ENCODE measurements at regions not wholly inside any gene's neighbourhood (a gene's known extent, or its start where the extent isn't known, plus 50 kb on each side); places are given as distances from the start of the nearest gene placed in this dataset.

- Histone ChIP-seq H4K8ac (ENCODE audit: low read length) (no peak overlapping the region), H3K23ac (ENCODE audit: low read length in 2 of 2) (no peak overlapping the region), H3K36me3 (ENCODE audit: control insufficient read depth in 1 of 2, insufficient read depth in 2 of 2, low read depth in 1 of 2, low read length in 2 of 2) (no peaks in the 10 kb centered on the region), H2BK120ac (ENCODE audit: low read depth, low read length) (no peak overlapping the region), H3K4ac (ENCODE audit: low read depth in 1 of 2, low read length in 2 of 2) (no peak overlapping the region), H2BK5ac (ENCODE audit: low read depth, low read length, poor library complexity, severe bottlenecking) (no peak overlapping the region), H3K18ac (ENCODE audit: low read depth in 1 of 2, low read length in 2 of 2) (no peak overlapping the region), H3K4me1 (ENCODE audit: control insufficient read depth, insufficient read depth, low read depth, low read length) (no peaks in the 10 kb centered on the region), H3K9me3 (ENCODE audit: control insufficient read depth, low read length) (no peaks in the 10 kb centered on the region), H2BK15ac (ENCODE audit: low read depth, poor library complexity, severe bottlenecking) (no peak overlapping the region), H2BK12ac (ENCODE audit: low read length in 2 of 2) (no peak overlapping the region), H3K9ac (ENCODE audit: low read length) (no peak overlapping the region), H2AK5ac (ENCODE audit: low read length, severe bottlenecking) (no peak overlapping the region), H3K4me3 (ENCODE audit: insufficient read depth in 1 of 2, low read depth in 1 of 2, low read length in 2 of 2) (no peak overlapping the region), H3K79me1 (replicated peaks; ENCODE audit: low read length, poor library complexity, severe bottlenecking) (no peaks in the 10 kb centered on the region), H3K27ac (ENCODE audit: low read length, poor library complexity, severe bottlenecking) (no peak overlapping the region), H2AFZ (ENCODE audit: low read depth, low read length) (no peak overlapping the region), H3K27me3 (ENCODE audit: control insufficient read depth in 1 of 2, insufficient read depth in 1 of 2, low read length in 2 of 2) (no peaks in the 10 kb centered on the region), H4K91ac (ENCODE audit: low read length) (no peak overlapping the region), H3K4me2 (ENCODE audit: low read length, poor library complexity, severe bottlenecking) (no peak overlapping the region), H3K14ac (ENCODE audit: low read length in 2 of 2) (no peak overlapping the region)
- WGBS, result 69% methylated on average over 4 of the region's 4 CpGs
- DNase-seq, result no peak
Observed at GRCh38 chr2:79375817-79376216, 137.0 kb upstream of the CTNNA2 start.

DNA sequence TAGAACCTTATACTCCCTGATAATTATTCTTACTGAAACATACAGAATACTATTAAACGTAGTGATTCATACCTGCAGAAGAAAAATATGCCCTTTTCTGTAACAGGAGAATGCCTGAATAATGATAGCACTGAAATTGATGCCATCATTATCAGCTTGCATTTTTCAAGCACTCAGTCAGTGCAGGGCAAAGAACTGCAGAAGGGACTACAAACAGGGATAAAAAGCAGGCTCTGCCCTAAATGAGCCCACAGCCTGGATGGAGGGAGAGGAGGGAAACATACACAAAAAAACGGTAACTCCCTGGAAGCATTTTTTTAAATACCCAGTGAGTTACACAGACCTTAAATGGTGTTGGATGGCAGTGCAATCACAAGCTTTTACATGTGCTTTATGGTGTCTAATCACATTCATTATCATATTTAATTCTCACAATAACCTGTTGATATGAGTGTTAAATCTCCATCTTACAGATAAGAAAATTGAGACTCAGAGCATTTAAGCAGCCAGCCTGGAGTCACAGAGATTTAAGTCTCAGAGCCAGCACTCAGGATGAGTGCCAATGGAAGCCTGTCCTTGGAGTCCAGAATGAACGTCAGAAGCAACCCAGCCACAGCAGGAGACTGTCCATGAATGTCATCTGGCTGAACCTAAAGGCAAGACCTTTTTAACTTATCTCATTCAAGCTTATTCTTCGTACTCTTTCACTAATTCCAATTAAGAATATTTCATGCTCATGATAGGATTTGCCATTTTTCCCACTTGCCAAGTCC is 139.3 kb upstream of the CTNNA2 start:
- Histone ChIP-seq H3K4me2 (ENCODE audit: low read length, poor library complexity, severe bottlenecking) (no peak overlapping the region), H3K14ac (ENCODE audit: low read length in 2 of 2) (no peak overlapping the region), H3K23ac (ENCODE audit: low read length in 2 of 2) (no peak overlapping the region), H3K9me3 (ENCODE audit: control insufficient read depth, low read length) (no peaks in the 10 kb centered on the region), H3K79me1 (replicated peaks; ENCODE audit: low read length, poor library complexity, severe bottlenecking) (no peaks in the 10 kb centered on the region), H3K4me3 (ENCODE audit: insufficient read depth in 1 of 2, low read depth in 1 of 2, low read length in 2 of 2) (no peak overlapping the region), H3K36me3 (ENCODE audit: control insufficient read depth in 1 of 2, insufficient read depth in 2 of 2, low read depth in 1 of 2, low read length in 2 of 2) (no peaks in the 10 kb centered on the region), H3K27ac (ENCODE audit: low read length, poor library complexity, severe bottlenecking) (no peak overlapping the region), H3K4ac (ENCODE audit: low read depth in 1 of 2, low read length in 2 of 2) (no peak overlapping the region), H2BK5ac (ENCODE audit: low read depth, low read length, poor library complexity, severe bottlenecking) (no peak overlapping the region), H3K4me1 (ENCODE audit: control insufficient read depth, insufficient read depth, low read depth, low read length) (no peaks in the 10 kb centered on the region), H2BK15ac (ENCODE audit: low read depth, poor library complexity, severe bottlenecking) (no peak overlapping the region), H2BK12ac (ENCODE audit: low read length in 2 of 2) (no peak overlapping the region), H4K8ac (ENCODE audit: low read length) (no peak overlapping the region), H2AFZ (ENCODE audit: low read depth, low read length) (no peak overlapping the region), H3K27me3 (ENCODE audit: control insufficient read depth in 1 of 2, insufficient read depth in 1 of 2, low read length in 2 of 2) (no peaks in the 10 kb centered on the region), H3K18ac (ENCODE audit: low read depth in 1 of 2, low read length in 2 of 2) (no peak overlapping the region), H3K9ac (ENCODE audit: low read length) (no peak overlapping the region), H2BK120ac (ENCODE audit: low read depth, low read length) (no peak overlapping the region), H2AK5ac (ENCODE audit: low read length, severe bottlenecking) (no peak overlapping the region), H4K91ac (ENCODE audit: low read length) (no peak overlapping the region)
- 27% methylated on average over 2 of the region's 4 CpGs for WGBS
- DNase-seq, result no peak

DNA sequence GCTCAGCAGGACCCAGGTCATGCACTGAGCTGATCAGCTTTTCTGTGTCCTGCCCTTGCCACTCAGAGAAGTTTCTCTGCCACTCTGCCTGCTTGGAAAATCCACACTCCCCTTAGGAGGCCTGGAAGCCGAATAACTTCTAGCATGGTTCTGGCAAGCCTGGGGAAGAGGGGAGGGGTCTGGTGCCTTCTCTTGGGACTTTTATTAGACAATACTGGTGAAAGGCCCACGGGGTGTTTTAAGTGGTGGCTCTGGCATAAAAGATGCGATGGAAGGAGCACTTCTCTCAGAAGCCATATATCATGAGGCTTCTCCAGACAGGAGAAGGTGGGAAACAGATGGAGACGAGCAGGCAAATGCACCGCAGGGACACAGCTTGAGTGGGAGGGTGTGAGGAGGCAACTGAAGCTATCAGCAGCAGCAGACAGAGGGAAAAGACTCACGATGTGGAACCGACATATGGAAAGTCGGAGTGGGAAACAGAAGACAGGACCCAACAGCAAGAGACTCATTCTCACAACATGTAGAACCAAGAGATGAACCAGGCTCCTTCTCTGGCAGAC is 141.8 kb upstream of the CTNNA2 start:
- no peak for DNase-seq
- Histone ChIP-seq H3K79me1 (replicated peaks; ENCODE audit: low read length, poor library complexity, severe bottlenecking) (no peaks in the 10 kb centered on the region), H3K9me3 (ENCODE audit: control insufficient read depth, low read length) (no peaks in the 10 kb centered on the region), H2BK120ac (ENCODE audit: low read depth, low read length) (no peak overlapping the region), H2BK5ac (ENCODE audit: low read depth, low read length, poor library complexity, severe bottlenecking) (no peak overlapping the region), H3K27ac (ENCODE audit: low read length, poor library complexity, severe bottlenecking) (no peak overlapping the region), H2AK5ac (ENCODE audit: low read length, severe bottlenecking) (no peak overlapping the region), H2BK12ac (ENCODE audit: low read length in 2 of 2) (no peak overlapping the region), H3K27me3 (ENCODE audit: control insufficient read depth in 1 of 2, insufficient read depth in 1 of 2, low read length in 2 of 2) (no peaks in the 10 kb centered on the region), H3K4me2 (ENCODE audit: low read length, poor library complexity, severe bottlenecking) (no peak overlapping the region), H3K9ac (ENCODE audit: low read length) (no peak overlapping the region), H4K91ac (ENCODE audit: low read length) (no peak overlapping the region), H3K4ac (ENCODE audit: low read depth in 1 of 2, low read length in 2 of 2) (no peak overlapping the region), H3K4me1 (ENCODE audit: control insufficient read depth, insufficient read depth, low read depth, low read length) (no peaks in the 10 kb centered on the region), H3K36me3 (ENCODE audit: control insufficient read depth in 1 of 2, insufficient read depth in 2 of 2, low read depth in 1 of 2, low read length in 2 of 2) (no peaks in the 10 kb centered on the region), H3K23ac (ENCODE audit: low read length in 2 of 2) (no peak overlapping the region), H3K4me3 (ENCODE audit: insufficient read depth in 1 of 2, low read depth in 1 of 2, low read length in 2 of 2) (no peak overlapping the region), H3K14ac (ENCODE audit: low read length in 2 of 2) (no peak overlapping the region), H4K8ac (ENCODE audit: low read length) (no peak overlapping the region), H3K18ac (ENCODE audit: low read depth in 1 of 2, low read length in 2 of 2) (no peak overlapping the region), H2AFZ (ENCODE audit: low read depth, low read length) (no peak overlapping the region), H2BK15ac (ENCODE audit: low read depth, poor library complexity, severe bottlenecking) (no peak overlapping the region)
- 44% methylated on average over 7 of the region's 8 CpGs for WGBS

DNA sequence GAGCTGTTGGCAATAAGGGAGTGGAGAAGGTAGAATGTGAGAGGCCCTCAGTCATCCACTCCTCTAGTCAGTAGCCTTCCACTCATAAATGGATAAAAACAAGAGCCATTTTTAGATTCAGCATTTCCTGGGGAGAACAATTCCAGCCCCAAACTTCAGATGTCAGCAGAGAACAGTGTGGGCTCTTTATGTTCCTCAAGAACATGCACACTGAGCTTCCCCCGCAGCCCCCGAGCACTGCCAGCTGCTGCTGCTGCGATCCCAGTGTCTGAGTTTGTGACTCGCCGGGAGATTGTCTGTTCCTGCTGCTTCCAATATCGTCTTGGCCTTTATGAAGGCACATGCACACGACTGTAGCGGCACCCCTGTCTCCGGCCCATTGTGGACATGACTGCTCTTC is 143.7 kb upstream of the CTNNA2 start:
- Histone ChIP-seq H3K9ac (ENCODE audit: low read length) (no peak overlapping the region), H3K9me3 (ENCODE audit: control insufficient read depth, low read length) (no peaks in the 10 kb centered on the region), H3K79me1 (replicated peaks; ENCODE audit: low read length, poor library complexity, severe bottlenecking) (no peaks in the 10 kb centered on the region), H2AFZ (ENCODE audit: low read depth, low read length) (no peak overlapping the region), H3K14ac (ENCODE audit: low read length in 2 of 2) (no peak overlapping the region), H2BK5ac (ENCODE audit: low read depth, low read length, poor library complexity, severe bottlenecking) (no peak overlapping the region), H4K91ac (ENCODE audit: low read length) (no peak overlapping the region), H3K4me3 (ENCODE audit: insufficient read depth in 1 of 2, low read depth in 1 of 2, low read length in 2 of 2) (no peak overlapping the region), H3K4me1 (ENCODE audit: control insufficient read depth, insufficient read depth, low read depth, low read length) (no peaks in the 10 kb centered on the region), H3K27ac (ENCODE audit: low read length, poor library complexity, severe bottlenecking) (no peak overlapping the region), H4K8ac (ENCODE audit: low read length) (no peak overlapping the region), H3K23ac (ENCODE audit: low read length in 2 of 2) (no peak overlapping the region), H2BK15ac (ENCODE audit: low read depth, poor library complexity, severe bottlenecking) (no peak overlapping the region), H3K36me3 (ENCODE audit: control insufficient read depth in 1 of 2, insufficient read depth in 2 of 2, low read depth in 1 of 2, low read length in 2 of 2) (no peaks in the 10 kb centered on the region), H2AK5ac (ENCODE audit: low read length, severe bottlenecking) (no peak overlapping the region), H3K4me2 (ENCODE audit: low read length, poor library complexity, severe bottlenecking) (no peak overlapping the region), H2BK120ac (ENCODE audit: low read depth, low read length) (no peak overlapping the region), H3K18ac (ENCODE audit: low read depth in 1 of 2, low read length in 2 of 2) (no peak overlapping the region), H3K27me3 (ENCODE audit: control insufficient read depth in 1 of 2, insufficient read depth in 1 of 2, low read length in 2 of 2) (no peaks in the 10 kb centered on the region), H2BK12ac (ENCODE audit: low read length in 2 of 2) (no peak overlapping the region), H3K4ac (ENCODE audit: low read depth in 1 of 2, low read length in 2 of 2) (no peak overlapping the region)
- WGBS, result 79% methylated on average over 9 of the region's 9 CpGs
- DNase-seq, result no peak

All from mesenchymal stem cell (in vitro differentiated cells and primary cell).